ENCODE measurements at regions not wholly inside any gene's neighbourhood (a gene's known extent, or its start where the extent isn't known, plus 50 kb on each side); places are given as distances from the start of the nearest gene placed in this dataset.

DNA sequence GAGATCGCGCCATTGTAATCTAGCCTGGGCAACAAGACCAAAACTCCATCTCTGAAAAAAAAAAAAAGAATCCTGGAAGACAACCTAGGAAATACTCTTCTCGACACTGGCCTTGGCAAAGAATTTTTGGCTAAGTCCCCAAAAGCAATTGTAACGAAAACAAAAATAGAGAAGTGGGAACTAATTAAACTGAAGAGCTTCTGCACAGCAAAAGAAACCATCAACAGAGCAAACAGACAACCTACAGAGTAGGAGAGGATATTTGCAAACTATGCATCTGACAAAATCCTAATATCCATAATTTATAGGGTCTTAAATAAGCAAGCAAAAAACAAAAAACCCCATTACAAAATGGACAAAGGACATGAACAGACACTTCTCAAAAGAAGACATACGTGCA, 76.5 kb upstream of the DUSP21 start:
- TF ChIP-seq CTCF (conservative IDR thresholded peaks at IDR 0.05; ENCODE audit: low read depth, low read length) (no peak), EZH2 (IDR thresholded peaks at IDR 0.05; ENCODE audit: borderline replicate concordance, low read depth, low read length, poor library complexity, severe bottlenecking) (no peak)
